ENCODE measurements at regions not wholly inside any gene's neighbourhood (a gene's known extent, or its start where the extent isn't known, plus 50 kb on each side); places are given as distances from the start of the nearest gene placed in this dataset.

DNA sequence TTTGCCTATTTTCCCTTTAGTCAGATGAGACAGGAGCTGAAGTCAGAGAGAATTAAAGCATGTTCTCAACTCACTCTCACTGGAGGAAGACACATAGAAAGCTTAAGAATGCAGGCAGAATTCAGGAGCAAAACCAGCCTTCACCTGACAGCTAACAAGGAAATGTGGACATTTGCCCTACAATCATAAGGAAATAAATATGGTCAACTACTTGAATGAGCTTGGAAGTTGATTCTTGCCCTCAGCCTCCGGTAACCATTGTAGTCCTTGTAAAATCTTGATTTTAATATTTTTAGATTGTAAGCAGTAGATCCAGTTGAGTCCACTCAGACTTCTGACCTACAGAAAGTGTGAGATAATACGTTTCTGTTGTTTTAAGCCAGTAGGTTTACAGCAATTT lies 752.5 kb upstream of the ZWINT start:
- TF ChIP-seq, protein P1, sequence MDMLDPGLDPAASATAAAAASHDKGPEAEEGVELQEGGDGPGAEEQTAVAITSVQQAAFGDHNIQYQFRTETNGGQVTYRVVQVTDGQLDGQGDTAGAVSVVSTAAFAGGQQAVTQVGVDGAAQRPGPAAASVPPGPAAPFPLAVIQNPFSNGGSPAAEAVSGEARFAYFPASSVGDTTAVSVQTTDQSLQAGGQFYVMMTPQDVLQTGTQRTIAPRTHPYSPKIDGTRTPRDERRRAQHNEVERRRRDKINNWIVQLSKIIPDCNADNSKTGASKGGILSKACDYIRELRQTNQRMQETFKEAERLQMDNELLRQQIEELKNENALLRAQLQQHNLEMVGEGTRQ (IDR thresholded peaks at IDR 0.05; ENCODE audit: borderline replicate concordance, low read depth, low read length): no peak
- TF ChIP-seq, protein P2, sequence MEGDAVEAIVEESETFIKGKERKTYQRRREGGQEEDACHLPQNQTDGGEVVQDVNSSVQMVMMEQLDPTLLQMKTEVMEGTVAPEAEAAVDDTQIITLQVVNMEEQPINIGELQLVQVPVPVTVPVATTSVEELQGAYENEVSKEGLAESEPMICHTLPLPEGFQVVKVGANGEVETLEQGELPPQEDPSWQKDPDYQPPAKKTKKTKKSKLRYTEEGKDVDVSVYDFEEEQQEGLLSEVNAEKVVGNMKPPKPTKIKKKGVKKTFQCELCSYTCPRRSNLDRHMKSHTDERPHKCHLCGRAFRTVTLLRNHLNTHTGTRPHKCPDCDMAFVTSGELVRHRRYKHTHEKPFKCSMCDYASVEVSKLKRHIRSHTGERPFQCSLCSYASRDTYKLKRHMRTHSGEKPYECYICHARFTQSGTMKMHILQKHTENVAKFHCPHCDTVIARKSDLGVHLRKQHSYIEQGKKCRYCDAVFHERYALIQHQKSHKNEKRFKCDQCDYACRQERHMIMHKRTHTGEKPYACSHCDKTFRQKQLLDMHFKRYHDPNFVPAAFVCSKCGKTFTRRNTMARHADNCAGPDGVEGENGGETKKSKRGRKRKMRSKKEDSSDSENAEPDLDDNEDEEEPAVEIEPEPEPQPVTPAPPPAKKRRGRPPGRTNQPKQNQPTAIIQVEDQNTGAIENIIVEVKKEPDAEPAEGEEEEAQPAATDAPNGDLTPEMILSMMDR (IDR thresholded peaks at IDR 0.05): no peak
- TF ChIP-seq FOXM1 (IDR thresholded peaks at IDR 0.05; ENCODE audit: low read depth) (no peak), GATA2 (CRISPR knock-in tag; IDR thresholded peaks at IDR 0.05) (no peak)
- TF ChIP-seq, protein P3, sequence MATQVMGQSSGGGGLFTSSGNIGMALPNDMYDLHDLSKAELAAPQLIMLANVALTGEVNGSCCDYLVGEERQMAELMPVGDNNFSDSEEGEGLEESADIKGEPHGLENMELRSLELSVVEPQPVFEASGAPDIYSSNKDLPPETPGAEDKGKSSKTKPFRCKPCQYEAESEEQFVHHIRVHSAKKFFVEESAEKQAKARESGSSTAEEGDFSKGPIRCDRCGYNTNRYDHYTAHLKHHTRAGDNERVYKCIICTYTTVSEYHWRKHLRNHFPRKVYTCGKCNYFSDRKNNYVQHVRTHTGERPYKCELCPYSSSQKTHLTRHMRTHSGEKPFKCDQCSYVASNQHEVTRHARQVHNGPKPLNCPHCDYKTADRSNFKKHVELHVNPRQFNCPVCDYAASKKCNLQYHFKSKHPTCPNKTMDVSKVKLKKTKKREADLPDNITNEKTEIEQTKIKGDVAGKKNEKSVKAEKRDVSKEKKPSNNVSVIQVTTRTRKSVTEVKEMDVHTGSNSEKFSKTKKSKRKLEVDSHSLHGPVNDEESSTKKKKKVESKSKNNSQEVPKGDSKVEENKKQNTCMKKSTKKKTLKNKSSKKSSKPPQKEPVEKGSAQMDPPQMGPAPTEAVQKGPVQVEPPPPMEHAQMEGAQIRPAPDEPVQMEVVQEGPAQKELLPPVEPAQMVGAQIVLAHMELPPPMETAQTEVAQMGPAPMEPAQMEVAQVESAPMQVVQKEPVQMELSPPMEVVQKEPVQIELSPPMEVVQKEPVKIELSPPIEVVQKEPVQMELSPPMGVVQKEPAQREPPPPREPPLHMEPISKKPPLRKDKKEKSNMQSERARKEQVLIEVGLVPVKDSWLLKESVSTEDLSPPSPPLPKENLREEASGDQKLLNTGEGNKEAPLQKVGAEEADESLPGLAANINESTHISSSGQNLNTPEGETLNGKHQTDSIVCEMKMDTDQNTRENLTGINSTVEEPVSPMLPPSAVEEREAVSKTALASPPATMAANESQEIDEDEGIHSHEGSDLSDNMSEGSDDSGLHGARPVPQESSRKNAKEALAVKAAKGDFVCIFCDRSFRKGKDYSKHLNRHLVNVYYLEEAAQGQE (IDR thresholded peaks at IDR 0.05; ENCODE audit: low read depth, low read length): no peak
